UCSD-AML1 (cell line): ENCODE measurements at regions not wholly inside any gene's neighbourhood (a gene's known extent, or its start where the extent isn't known, plus 50 kb on each side); places are given as distances from the start of the nearest gene placed in this dataset.
A peak's percentile ranks its signal among the peaks of the same experiment; 100 is the strongest.

Experiments
- DNase-seq: peaks from one replicate; lab custom pipeline; 2025; ENCODE audit not compliant: unreplicated experiment; lab: John Stamatoyannopoulos, UW

DNA sequence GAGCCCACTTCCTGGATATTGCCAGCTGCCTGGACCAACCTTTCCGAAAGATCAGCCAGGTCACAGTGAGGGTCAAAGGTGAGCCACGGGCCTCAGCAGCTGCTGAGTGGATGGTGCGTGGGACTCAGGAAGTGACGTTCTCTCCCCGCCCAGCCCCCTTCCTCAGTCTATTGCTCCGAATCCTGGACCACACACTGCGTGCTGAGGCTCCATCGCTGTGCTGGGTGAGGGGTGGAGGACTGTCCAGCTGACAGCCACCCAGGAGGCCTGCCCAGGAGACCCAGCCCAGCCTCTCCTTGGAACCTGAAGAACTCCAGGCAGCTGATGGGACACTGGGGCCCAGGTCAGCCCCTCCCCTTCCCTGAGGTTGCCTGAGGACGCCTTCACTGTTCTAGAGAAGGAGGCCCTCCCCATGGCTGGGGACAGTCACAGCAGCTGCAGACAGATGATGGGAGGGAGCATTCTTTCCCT lies 94.4 kb upstream of the CD93 start:
- no peak for DNase-seq

DNA sequence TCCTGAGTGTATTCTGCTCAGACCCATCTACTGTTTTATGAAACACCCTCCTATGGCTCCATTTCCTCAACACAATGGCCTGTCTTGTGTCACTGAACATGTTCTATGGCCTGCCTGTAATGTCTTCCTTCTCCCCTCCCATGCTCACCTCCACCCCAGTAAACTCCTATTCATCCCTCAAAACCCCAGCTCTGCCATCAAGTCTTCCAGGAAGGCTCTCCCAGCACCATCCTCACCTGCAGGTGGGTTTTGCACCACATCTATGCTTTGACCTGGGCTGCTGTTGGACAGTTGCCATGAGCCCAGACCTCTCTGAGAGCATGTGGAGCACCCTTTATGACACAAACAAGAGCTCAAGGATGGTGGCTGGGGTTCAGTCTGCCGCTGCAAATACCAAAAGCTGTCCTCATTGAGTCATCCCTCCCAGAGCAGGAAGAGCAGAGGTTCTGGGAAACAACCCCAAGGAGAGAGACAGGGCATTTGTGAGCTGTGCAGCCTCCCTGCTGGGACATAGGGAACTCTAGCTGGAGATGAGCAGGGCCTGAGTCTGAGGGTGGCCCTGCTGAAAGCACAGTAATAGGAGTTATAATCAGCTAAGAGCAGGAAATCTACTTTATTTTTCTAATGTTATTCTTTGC lies 93.8 kb upstream of the CD93 start:
- DNase-seq = no peak

DNA sequence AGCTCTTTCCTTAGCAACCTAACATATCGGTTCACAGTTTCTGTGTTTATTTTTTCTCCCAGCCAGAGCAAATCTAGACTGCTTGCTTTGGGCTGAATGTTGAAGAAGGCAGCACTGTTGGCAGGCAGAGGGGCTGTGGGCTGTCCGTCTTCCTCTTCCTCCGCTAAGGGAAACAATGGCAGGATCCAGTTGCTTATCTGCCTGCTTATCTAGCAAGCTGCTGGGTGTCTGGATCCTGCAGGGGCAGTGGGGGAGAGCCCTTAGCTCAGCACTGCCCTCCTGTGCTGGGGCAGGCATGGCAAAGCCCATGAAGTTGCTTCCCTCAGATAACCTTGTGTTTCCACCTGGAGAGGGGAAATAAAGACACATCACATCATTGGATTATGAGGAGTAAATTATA lies 92.7 kb upstream of the CD93 start:
- peak; percentile 74 for DNase-seq

DNA sequence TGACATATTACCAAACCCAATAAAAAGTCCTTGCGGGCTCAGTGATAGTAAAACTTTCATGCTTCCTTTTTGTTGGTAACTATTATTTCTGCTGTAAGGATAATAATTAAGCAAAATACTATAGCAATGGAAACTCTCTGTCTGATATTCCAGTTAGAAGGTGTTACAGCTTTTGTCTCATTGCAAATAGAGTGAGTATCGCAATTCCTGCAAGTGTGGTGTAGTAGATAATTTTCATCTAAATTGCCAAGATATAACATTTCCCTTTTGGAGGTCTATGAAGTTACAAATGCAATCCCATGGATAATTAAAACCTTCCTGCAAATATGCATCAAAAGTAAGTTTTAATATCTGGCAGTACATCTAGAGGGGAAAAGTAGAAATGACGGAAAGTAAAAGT lies 88.7 kb upstream of the CD93 start:
- DNase-seq = no peak

DNA sequence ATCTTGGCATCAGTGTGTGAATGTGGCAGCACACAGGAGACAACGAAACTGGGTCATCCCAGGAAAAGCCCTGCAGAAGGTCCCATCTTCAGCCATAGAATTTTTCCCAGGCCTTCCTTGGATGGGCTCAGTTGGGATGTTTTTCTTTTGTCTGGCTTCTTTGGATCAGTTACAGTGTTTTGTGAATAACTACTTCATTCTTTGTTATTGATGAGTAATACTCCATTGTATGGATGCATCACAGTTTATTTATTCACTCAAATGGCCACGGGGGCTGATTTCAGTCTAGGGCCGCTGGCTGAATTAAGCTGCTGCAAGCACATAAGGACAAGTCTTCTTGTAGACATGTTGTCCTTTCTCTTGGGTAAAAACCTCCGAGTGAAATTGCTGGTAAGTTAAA lies 81.3 kb upstream of the CD93 start:
- DNase-seq = no peak

DNA sequence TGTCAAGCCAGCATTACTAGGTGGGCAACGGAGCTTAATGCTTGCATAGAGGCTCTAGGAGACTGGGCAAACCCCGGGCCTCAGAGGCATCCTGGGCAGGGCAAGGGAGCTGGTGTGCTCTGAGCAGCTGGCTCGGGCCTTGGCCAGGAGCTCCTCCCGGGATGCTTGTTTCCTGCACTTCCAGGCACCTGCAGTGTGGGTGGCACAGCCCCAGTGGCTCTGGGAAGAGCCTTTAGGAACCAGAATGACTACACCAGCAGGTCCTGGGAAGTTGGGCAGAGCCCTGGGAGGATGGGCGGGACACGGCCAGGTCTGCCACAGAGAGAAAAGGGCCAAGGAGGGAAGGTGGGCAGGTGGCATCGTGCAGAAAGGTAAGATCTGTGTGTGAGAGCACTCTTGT lies 80.4 kb upstream of the CD93 start:
- DNase-seq = no peak

DNA sequence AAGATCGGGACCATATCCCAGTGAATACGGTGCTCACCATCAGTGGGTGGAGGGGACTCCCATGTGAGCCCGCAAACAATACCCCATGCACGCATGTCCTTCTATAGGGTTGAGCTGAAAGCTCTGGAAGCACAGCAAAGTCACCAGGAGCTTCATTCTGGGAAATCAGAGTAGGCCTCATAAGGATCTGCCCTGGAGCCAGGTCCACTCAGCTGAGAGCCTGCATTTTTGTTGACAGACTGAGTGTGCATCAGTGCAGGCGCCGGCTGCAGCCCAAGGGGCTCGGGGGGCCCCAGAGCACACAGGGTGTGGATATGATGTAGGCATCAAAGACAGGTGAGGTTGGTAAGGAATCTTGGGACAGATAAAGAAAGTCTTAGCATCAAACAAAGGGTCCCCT lies 79.8 kb upstream of the CD93 start:
- DNase-seq = no peak

DNA sequence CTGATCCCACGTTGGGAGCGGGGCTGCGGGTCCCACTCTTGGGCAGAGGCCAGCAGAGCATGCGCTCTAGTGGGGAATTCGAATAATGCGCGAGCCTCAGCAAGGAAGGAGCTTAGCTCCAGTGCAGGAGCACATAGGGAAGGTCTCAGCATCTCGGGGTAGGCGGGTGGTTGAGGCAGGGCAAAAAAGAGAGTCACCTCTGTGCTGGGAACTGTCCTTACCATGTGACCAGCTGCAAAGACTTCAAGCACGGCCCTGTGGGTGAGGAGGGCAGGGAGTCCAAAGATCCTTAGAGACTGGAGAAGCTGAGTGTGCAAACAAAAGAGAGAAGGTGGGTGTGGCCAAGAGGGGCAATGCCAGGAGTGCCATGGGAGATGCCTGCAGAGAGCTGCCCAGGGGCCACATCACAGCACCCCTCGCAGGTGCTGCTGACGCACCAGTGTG lies 79.2 kb upstream of the CD93 start:
- no peak for DNase-seq

DNA sequence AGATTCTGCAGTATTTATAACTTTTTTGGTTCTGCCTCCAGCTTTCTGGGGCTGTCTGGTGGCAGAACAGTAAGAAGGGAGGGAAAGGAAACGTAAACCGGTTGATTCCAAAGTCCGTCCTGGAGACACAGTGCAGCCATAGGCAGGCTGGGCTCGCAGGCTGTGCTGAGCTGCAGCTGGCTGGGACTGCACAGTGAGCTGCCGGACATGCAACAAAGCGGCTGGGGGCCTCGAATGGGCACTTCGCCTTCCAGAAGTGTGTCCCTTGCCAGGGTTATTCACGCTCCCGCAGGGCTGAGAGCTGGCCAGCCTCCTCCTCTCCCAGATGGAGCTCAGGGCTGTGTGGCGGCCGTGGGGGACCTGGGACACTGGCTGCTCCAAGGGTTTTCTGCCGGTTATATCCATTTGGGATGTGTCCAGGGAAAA lies 78.1 kb upstream of the CD93 start:
- DNase-seq = no peak

DNA sequence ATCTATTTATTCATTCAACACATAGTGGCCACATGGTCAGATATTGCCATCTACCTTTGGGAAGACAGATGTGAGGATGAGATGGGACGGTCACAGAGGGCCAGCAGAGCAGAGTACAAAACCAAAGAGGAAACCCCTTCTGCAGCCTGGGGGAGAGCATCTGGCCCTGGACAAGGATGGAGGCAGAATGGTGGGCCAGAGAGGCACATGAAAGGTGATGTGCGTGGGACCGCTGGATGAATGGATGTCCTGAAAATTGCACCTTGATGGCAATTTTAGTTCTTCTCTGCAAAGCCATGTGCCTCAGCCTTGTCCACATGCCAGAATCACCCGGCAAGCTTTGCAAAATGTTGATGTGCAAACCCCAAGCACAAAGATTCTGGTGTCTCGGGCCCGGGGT lies 77.4 kb upstream of the CD93 start:
- DNase-seq = no peak

DNA sequence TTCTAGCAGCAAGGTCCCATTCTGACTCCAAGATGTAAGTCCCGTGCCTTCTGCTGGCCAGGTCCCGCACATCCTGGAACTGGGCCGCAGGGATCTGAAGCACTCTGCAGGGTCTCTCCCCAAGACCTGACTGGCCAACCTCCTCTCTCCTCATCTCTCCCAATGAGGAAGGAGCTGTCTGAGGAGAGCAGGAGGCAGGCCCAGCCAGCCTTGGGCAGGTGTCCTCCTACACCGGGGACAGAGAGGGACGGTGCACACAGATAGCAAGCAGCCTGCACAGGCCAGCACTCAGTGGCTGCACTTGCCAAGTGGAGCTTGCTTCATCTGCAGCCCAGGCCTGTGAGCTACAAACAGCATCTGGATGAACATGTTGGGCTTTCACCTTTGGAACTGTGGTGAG lies 76.8 kb upstream of the CD93 start:
- DNase-seq = no peak

DNA sequence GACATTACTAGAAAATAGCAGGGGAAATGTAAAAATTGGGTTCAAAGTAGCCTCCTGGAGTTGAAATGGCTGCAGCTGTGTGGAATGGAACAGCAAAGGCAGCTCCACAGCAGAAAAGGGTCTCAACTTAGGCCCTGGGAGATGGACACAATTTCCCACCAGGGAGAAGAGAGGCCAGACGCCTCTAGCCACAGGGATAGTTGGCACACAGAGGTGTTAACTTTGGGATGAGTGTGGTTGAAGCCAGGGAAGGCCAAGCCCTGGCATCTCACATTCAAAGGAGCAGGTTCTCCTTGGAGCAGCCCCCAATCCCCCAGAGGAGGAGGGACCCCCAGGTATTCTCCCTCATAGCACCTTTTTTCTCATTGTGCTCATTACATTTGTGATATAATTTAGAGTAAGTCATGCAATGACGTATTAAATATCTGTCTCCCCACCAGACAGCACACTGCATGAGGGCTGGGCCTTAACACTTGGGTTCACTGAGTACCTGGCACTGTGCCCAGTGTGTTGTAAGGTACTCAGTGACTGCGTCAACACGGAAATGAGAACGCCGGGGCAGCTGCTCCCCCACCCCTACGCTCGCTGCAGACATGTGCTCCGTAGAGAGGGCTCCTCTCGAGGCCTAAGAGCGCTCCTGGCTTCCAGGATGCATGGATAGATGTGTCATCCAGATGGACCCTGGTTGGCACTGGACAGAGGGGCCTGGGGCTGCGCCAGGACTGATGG lies 76.0 kb upstream of the CD93 start:
- no peak for DNase-seq

DNA sequence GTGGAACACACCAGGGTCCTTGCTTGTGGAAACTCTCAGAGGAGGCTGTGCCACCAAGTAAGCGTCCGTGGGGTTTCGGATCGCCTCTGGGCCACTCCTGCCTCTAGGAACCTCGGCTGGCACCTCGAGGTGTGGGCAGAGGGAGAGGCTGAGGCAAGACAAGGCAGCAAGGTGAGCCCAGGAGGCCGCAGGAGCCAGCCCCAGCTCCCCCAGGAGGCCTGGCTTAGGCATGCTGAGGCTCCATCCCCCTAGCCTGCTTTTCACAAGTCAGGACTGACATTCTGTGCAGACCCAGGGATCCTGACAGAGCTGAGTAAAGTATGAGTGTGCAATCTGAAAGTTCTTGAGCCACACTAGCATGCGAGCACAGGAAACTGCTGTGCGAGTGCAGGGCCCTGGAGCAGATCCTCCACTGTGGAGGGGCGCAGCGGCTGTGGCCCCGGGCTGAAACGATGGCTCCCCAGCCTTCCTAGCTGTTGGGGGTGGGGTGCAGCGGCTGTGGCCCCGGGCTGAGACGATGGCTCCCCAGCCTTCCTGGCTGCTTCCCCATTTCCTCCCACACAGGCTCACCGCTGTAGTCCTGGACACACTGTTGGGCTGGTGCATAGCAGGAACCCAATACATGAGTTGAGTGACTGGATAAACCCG lies 75.2 kb upstream of the CD93 start:
- DNase-seq = peak; percentile 77

DNA sequence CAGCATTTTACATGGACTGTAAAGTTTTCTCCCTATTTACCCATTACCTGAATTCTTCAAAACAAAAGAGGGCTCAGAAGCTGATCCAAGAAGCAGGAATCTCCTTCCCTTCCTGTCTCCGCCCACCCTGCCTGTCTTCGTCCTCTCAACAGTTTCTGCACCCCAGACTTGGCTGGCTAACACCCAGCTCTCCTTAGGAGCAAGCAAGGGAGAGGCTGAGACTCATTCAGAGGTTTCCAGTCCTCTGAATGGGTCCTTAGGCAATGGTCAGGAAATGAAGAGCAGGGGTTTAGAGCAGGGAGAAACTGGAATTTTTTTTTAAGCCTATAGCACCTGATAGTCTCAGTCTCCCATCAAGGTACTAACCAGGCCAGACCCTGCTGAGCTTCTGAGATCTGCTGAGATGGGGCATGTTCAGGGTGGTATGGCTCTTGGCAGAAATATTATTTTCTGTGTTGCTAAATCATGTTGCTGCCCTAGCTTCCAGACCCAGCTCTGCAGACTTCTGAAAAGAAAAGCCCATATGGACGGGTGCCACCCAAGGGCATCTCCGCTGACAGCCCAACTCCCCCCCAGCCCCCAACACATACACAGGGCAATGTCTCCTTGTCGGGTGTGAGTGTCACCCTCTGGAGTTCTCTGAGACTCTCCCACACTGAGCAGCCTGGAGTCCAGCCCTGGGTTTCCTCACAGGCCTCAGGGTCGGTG lies 74.6 kb upstream of the CD93 start:
- DNase-seq = no peak

DNA sequence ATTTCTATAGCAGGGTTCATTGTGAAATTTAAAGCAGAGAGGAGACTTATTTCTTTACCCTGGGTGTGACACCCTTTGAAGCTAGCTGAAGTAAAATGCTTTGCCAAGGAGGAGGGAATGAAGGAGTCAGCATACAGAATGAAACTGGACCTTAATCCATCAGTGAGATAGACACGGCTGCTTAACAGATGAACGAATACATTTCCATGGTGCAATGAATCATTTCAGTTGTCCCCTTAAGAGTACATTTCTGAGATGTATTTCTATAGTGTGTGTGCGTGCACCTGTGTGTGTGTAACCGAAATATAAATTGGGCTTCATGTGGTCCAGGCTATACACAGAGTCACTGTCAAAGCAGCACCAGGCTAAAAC lies 73.8 kb upstream of the CD93 start:
- no peak for DNase-seq

DNA sequence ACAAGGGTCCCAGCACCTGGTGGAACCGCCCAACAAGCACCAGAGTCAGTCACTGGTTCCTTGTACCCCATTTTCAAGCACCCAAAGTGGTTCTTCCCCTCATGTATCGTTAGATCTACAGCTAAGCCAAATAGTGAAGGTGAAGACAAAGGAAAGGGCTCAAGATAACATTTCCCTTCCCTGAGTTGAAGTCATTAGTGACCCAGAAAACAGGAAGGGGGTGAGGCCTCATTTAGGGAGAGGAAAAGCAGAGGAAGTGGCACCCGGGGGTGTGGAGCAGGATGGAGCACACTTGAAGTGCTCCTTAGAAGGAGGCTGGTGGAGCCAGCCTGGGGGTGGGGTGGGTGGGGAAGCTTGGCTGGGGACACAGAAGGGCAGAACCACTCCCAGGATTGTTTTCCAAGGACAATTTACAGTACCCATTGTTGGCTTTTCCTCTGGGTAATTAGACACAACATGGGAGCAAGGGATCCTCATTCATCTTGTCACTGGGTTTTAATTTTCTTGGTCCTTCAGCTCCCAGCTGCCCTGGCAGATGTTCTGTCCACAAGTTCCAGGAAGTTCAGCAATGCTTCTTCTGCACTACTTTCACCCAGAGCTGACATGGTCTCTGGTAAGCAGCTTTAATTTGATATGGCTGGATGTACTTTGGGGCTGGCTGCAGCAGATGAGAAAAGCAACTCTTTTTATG lies 73.3 kb upstream of the CD93 start:
- DNase-seq = peak; percentile 65

DNA sequence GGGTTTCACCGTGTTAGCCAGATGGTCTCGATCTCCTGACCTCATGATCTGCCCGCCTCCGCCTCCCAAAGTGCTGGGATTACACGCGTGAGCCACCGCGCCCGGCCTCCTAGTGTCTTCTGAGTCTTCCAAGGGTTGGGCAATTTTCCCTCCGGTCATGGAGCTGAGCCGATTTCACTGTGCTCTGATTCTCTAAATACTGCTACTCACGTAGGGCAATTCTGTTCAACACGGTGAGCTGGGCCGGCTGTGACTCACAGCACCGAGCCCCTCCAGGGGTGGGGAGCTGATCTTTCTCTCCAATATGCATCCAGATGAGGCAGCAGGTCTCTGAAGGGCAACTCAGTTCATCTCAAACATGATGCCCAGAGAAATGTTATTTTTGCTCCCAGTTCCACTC lies 71.6 kb upstream of the CD93 start:
- no peak for DNase-seq

DNA sequence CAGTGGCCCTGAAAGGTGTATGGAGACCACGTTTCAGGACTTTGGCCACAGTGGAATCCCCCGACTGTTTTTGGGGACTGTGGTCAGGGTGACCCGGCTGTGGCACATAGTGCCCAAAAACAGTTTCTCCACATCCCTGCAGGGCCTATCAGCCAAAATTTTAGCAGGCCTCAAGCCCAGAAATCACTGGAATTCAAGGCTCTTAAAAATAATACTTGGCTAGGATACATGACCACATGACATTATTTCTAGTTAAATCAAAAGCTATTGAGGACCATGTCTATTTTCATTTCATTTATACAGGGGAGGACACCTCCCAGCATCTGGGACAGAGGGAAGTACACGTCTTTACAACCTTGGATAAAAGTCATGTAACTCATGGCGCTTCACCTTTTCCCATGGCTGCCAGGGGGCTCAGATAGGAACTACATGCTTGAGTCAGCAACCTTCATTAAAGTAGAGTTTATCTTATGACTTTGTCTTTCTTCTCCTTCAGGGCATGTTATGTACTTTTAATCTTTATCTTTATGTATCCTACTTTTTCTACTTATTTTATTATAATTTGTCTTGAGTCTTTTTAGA lies 70.8 kb upstream of the CD93 start:
- DNase-seq = no peak

DNA sequence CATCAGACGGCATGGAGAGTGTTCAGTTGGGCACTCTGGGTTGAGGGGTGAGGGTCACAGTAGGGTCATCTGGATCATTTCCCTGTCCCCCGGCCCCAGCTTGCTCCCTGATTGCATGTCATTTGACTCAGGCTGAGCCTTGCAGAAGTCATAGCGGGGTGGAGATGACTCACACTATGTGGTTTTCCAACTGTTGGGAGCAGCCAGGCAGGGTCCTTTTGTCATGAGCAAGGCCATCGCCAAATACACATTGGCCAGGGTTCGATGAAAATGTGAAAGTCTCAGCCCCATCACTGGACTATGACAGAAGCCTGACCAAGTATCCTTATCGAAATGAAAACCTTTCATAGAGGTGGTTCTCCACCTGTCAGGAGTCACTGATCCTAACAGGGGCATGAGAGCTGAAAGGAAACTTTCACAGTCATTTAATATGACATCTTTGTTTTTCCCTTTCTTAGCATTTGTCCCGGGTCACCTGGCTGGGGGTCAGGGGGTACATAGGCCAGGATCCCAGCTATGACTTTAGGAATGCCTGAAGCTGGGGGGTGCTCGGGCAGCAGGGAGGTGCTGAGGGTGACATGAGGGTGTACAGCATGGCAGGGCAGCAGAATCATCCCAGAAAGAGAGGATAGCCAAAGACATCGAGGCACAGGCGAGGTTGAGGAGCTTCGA lies 70.2 kb upstream of the CD93 start:
- peak; percentile 67 for DNase-seq

DNA sequence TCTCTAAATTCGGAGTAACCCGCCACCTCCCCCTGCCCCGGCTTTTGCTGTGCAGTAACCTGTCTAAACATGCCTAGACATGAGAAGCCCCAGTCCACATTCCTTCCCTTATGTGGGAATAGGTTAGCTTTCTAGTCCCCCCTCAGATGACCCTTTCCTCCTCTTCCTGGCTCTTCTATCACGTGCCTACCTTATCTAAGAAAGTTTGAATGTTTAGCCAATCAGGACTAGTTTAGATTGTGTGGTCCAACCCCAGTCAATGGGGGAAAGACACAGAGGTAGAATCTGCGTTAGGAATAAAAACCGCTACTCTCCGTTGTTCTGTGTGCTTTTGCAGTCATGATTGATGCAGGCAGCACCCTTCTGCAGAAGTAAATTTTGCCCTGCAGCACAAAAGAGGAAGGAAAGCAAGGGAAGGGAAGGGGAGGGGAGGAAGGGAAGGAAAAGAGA lies 69.0 kb upstream of the CD93 start:
- DNase-seq = no peak
